Fibroblast of skin of scalp (primary cell): ENCODE measurements at regions not wholly inside any gene's neighbourhood (a gene's known extent, or its start where the extent isn't known, plus 50 kb on each side); places are given as distances from the start of the nearest gene placed in this dataset.

ENCODE experiments used
- DNase-seq: peaks from one replicate; pipeline ENCODE4 v3.0.0-alpha.2; 2013

GRCh38 chr2:238985041-238985729 is 137.3 kb downstream of the TWIST2 start:
- DNase-seq = no peak

GRCh38 chr2:238985931-238986446 is 138.1 kb downstream of the TWIST2 start:
- no peak for DNase-seq

GRCh38 chr2:238986491-238987351 is 138.8 kb downstream of the TWIST2 start:
- no peak for DNase-seq

- no peak for DNase-seq
Observed at GRCh38 chr2:238987352-238987981, 139.6 kb downstream of the TWIST2 start.

- no peak for DNase-seq
Observed at GRCh38 chr2:238988105-238988504, 140.2 kb downstream of the TWIST2 start.

- no peak for DNase-seq
Observed at GRCh38 chr2:238988752-238989151, 140.9 kb downstream of the TWIST2 start.

- DNase-seq = no peak
Observed at GRCh38 chr2:238989484-238989883, 141.6 kb downstream of the TWIST2 start.

- no peak for DNase-seq
Observed at GRCh38 chr2:238994432-238994831, 146.5 kb downstream of the TWIST2 start.

GRCh38 chr2:238994876-238995275 is 147.0 kb downstream of the TWIST2 start:
- no peak for DNase-seq

- DNase-seq = peak; percentile 21
Observed at GRCh38 chr2:238995634-238996033, 147.7 kb downstream of the TWIST2 start.

GRCh38 chr2:238996331-238997136 is 148.6 kb downstream of the TWIST2 start:
- no peak for DNase-seq

GRCh38 chr2:238997137-238997390 is 149.2 kb downstream of the TWIST2 start:
- no peak for DNase-seq

- DNase-seq = no peak
Observed at GRCh38 chr2:238997684-238998083, 149.8 kb downstream of the TWIST2 start.
